Hepatocyte (in vitro differentiated cells): ENCODE measurements at regions not wholly inside any gene's neighbourhood (a gene's known extent, or its start where the extent isn't known, plus 50 kb on each side); places are given as distances from the start of the nearest gene placed in this dataset.

Experiments used
- DNase-seq: peaks from one replicate; pipeline ENCODE4 v3.0.0-alpha.2; 2016; ENCODE audit warnings: low spot score
- H2AFZ ChIP-seq: fragments of 200-600 bp; sonication (generic); 2 replicates; pipeline ENCODE4 v1.6.0; 2016; ENCODE audit warnings: antibody characterized with exemption, mild to moderate bottlenecking
- H3K27ac ChIP-seq: fragments of 200-600 bp; sonication (generic); 2 replicates; pipeline ENCODE4 v1.5.1; 2016; ENCODE audit warnings: mild to moderate bottlenecking
- H3K27me3 ChIP-seq: fragments of 200-600 bp; sonication (generic); 2 replicates; pipeline ENCODE4 v1.6.1; 2016
- H3K36me3 ChIP-seq: fragments of 200-600 bp; sonication (generic); replicated peaks from 2 replicates; pipeline ENCODE4 v1.5.1; 2016; ENCODE audit warnings: low read depth; ENCODE audit not compliant: insufficient read depth
- H3K4me1 ChIP-seq: fragments of 200-600 bp; sonication (generic); 2 replicates; pipeline ENCODE4 v1.5.1; 2016; ENCODE audit warnings: mild to moderate bottlenecking, moderate library complexity; ENCODE audit not compliant: insufficient read depth
- H3K4me2 ChIP-seq: fragments of 200-600 bp; sonication (generic); 2 replicates; pipeline ENCODE4 v1.6.0; 2016
- H3K4me3 ChIP-seq: fragments of 200-600 bp; sonication (generic); 2 replicates; pipeline ENCODE4 v1.5.1; 2016; ENCODE audit warnings: mild to moderate bottlenecking
- H3K79me2 ChIP-seq: fragments of 200-600 bp; sonication (generic); 2 replicates; pipeline ENCODE4 v1.6.0; 2017; ENCODE audit warnings: mild to moderate bottlenecking
- H3K9me2 ChIP-seq: fragments of 200-600 bp; sonication (generic); replicated peaks from 2 replicates; pipeline ENCODE4 v1.6.0; 2017; ENCODE audit warnings: mild to moderate bottlenecking; ENCODE audit not compliant: insufficient read depth
- H3K9me3 ChIP-seq: fragments of 200-600 bp; sonication (generic); 2 replicates; pipeline ENCODE4 v1.5.1; 2016; ENCODE audit warnings: low read depth, mild to moderate bottlenecking
- H4K20me1 ChIP-seq: fragments of 200-600 bp; sonication (generic); 2 replicates; pipeline ENCODE4 v1.6.0; 2016; ENCODE audit warnings: mild to moderate bottlenecking; ENCODE audit not compliant: insufficient read depth, poor library complexity, severe bottlenecking
- CTCF ChIP-seq: fragments of 200-600 bp; sonication (generic); IDR thresholded peaks from 2 replicates; pipeline ENCODE4 v1.5.1; 2016; ENCODE audit warnings: antibody characterized with exemption, mild to moderate bottlenecking; ENCODE audit not compliant: poor library complexity
- EZH2 ChIP-seq: fragments of 200-600 bp; sonication (generic); IDR thresholded peaks from 2 replicates; pipeline ENCODE4 v1.6.1; 2016; ENCODE audit warnings: antibody characterized with exemption, mild to moderate bottlenecking, borderline replicate concordance
- EZH2phosphoT487 ChIP-seq: fragments of 200-600 bp; sonication (generic); IDR thresholded peaks from one replicate; pipeline ENCODE4 v1.6.1; 2018; ENCODE audit warnings: antibody characterized with exemption, mild to moderate bottlenecking, low read depth, moderate library complexity; ENCODE audit not compliant: unreplicated experiment, severe bottlenecking
- WGBS: methylation state at CpG from one replicate; pipeline ENCODE4 v1.1.6; 2016; ENCODE audit warnings: low lambda C conversion rate; ENCODE audit errors: missing lambda C conversion rate; 5-methylcytosine and 5-hydroxymethylcytosine counted together

GRCh38 chr1:38616846-38617245 is 242.7 kb downstream of the RRAGC start:
- Histone ChIP-seq H4K20me1 (no peaks in the 10 kb centered on the region), H3K27ac (no peak overlapping the region), H3K9me2 (no peaks in the 10 kb centered on the region), H3K4me1 (no peaks in the 10 kb centered on the region), H3K27me3 (no peaks in the 10 kb centered on the region), H3K9me3 (no peaks in the 10 kb centered on the region), H3K36me3 (no peaks in the 10 kb centered on the region), H3K79me2 (no peaks in the 10 kb centered on the region), H3K4me3 (no peak overlapping the region), H3K4me2 (no peak overlapping the region), H2AFZ (no peak overlapping the region)
- no peak for DNase-seq
- 28% methylated on average over 3 of the region's 3 CpGs for WGBS
- no peak for TF ChIP-seq EZH2phosphoT487
- TF ChIP-seq CTCF: no peak
- no peak for TF ChIP-seq EZH2

- Histone ChIP-seq H3K9me3 (no peaks in the 10 kb centered on the region), H3K27ac (no peak overlapping the region), H3K4me3 (no peak overlapping the region), H3K27me3 (no peaks in the 10 kb centered on the region), H3K9me2 (no peaks in the 10 kb centered on the region), H3K36me3 (no peaks in the 10 kb centered on the region), H2AFZ (no peak overlapping the region), H4K20me1 (no peaks in the 10 kb centered on the region), H3K79me2 (no peaks in the 10 kb centered on the region), H3K4me2 (no peak overlapping the region), H3K4me1 (no peaks in the 10 kb centered on the region)
- TF ChIP-seq EZH2: no peak
- no peak for TF ChIP-seq CTCF
- no peak for TF ChIP-seq EZH2phosphoT487
- 80% methylated on average over 1 of the region's 1 CpG for WGBS
- DNase-seq: no peak
These were observed 243.9 kb downstream of the RRAGC start for GRCh38 chr1:38615680-38616079.

GRCh38 chr1:38614861-38615260 is 244.7 kb downstream of the RRAGC start:
- Histone ChIP-seq H3K27me3 (no peaks in the 10 kb centered on the region), H3K9me3 (no peaks in the 10 kb centered on the region), H3K79me2 (no peaks in the 10 kb centered on the region), H3K4me1 (no peaks in the 10 kb centered on the region), H3K4me2 (no peak overlapping the region), H2AFZ (no peak overlapping the region), H4K20me1 (no peaks in the 10 kb centered on the region), H3K9me2 (no peaks in the 10 kb centered on the region), H3K27ac (no peak overlapping the region), H3K4me3 (no peak overlapping the region), H3K36me3 (no peaks in the 10 kb centered on the region)
- no peak for TF ChIP-seq EZH2phosphoT487
- no peak for TF ChIP-seq CTCF
- TF ChIP-seq EZH2: no peak
- no peak for DNase-seq
- WGBS: 71% methylated on average over 3 of the region's 3 CpGs

- Histone ChIP-seq H3K4me2 (no peak overlapping the region), H3K9me2 (no peaks in the 10 kb centered on the region)
- no peak for DNase-seq
These were observed 245.6 kb downstream of the RRAGC start for GRCh38 chr1:38613996-38614395.

More at GRCh38 chr1:38613996-38614395, 245.6 kb downstream of the RRAGC start:
- H3K4me1 ChIP-seq: no peaks in the 10 kb centered on the region
- H3K9me3 ChIP-seq: no peaks in the 10 kb centered on the region
- 82% methylated on average over 8 of the region's 8 CpGs for WGBS
- no peak overlapping the region for H3K4me3 ChIP-seq
- no peaks in the 10 kb centered on the region for H3K36me3 ChIP-seq
- no peaks in the 10 kb centered on the region for H4K20me1 ChIP-seq
- H3K27ac ChIP-seq: no peak overlapping the region
- TF ChIP-seq EZH2phosphoT487 (no peak), EZH2 (no peak), CTCF (no peak)
- H3K27me3 ChIP-seq: no peaks in the 10 kb centered on the region
- H3K79me2 ChIP-seq: no peaks in the 10 kb centered on the region
- H2AFZ ChIP-seq: no peak overlapping the region
